Brain microvascular endothelial cell (primary cell): ENCODE measurements at regions not wholly inside any gene's neighbourhood (a gene's known extent, or its start where the extent isn't known, plus 50 kb on each side); places are given as distances from the start of the nearest gene placed in this dataset.
"Not testable (repeated sequence)": the region's sequence is repeated elsewhere in the genome, so short reads cannot be mapped to it uniquely, and the experiment has no call there.

Experiments
- DNase-seq: peaks from one replicate; pipeline ENCODE4 v3.0.0-alpha.2; 2020
- H3K27ac ChIP-seq: fragments of 250-450 bp; sonication (Bioruptor Pico); 2 replicates; pipeline ENCODE4 v1.5.1; 2020; ENCODE audit warnings: mild to moderate bottlenecking, moderate library complexity
- H3K27me3 ChIP-seq: fragments of 250-450 bp; sonication (Bioruptor Pico); replicated peaks from 2 replicates; pipeline ENCODE4 v1.5.1; 2020; ENCODE audit warnings: mild to moderate bottlenecking
- H3K36me3 ChIP-seq: fragments of 250-450 bp; sonication (Bioruptor Pico); replicated peaks from 2 replicates; pipeline ENCODE4 v1.5.1; 2020; ENCODE audit warnings: mild to moderate bottlenecking
- H3K4me3 ChIP-seq: 2 replicates; pipeline ENCODE4 v1.5.1; 2011; ENCODE audit warnings: low read depth, mild to moderate bottlenecking, control low read depth, low read length, moderate library complexity
- CTCF ChIP-seq: IDR thresholded peaks from 2 replicates; pipeline ENCODE4 v1.5.1; 2011; ENCODE audit warnings: low read depth, mild to moderate bottlenecking, moderate library complexity, low read length, control low read depth, inconsistent platforms; ENCODE audit errors: missing control alignments
- in situ Hi-C: cut with HindIII; loops from 2 replicates; pipeline ENCODE4 v1.10.0; 2017; ENCODE audit warnings: low sequenced_read_pairs, low pct_ligation_motif_present

- no peak overlapping the region for H3K4me3 ChIP-seq
- in situ Hi-C loops = no loop called here
- TF ChIP-seq CTCF = no peak
Measured at GRCh38 chr18:60191926-60192325, 180.6 kb downstream of the MC4R start.

GRCh38 chr18:60189856-60190255 lies 182.7 kb downstream of the MC4R start:
- in situ Hi-C loops = no loop called here

More at GRCh38 chr18:60191926-60192325, 180.6 kb downstream of the MC4R start:
- DNase-seq = no peak
- Histone ChIP-seq H3K27me3 (no peaks in the 10 kb centered on the region), H3K27ac (no peak overlapping the region), H3K36me3 (no peaks in the 10 kb centered on the region)

GRCh38 chr18:60188958-60189357 lies 183.6 kb downstream of the MC4R start:
- Histone ChIP-seq H3K27me3 (no peaks in the 10 kb centered on the region), H3K27ac (no peak overlapping the region), H3K36me3 (no peaks in the 10 kb centered on the region), H3K4me3 (no peak overlapping the region)
- TF ChIP-seq CTCF = no peak
- DNase-seq = no peak
- in situ Hi-C loops = no loop called here

More at GRCh38 chr18:60189856-60190255, 182.7 kb downstream of the MC4R start:
- Histone ChIP-seq H3K36me3 (no peaks in the 10 kb centered on the region), H3K27ac (no peak overlapping the region), H3K27me3 (no peaks in the 10 kb centered on the region), H3K4me3 (no peak overlapping the region)
- DNase-seq = no peak
- TF ChIP-seq CTCF = no peak

GRCh38 chr18:60182223-60182622 lies 190.4 kb downstream of the MC4R start:
- H3K4me3 ChIP-seq = no peak overlapping the region
- H3K27me3 ChIP-seq = no peaks in the 10 kb centered on the region
- H3K36me3 ChIP-seq = no peaks in the 10 kb centered on the region
- TF ChIP-seq CTCF = no peak
- DNase-seq = no peak
- in situ Hi-C loops = no loop called here
- no peak overlapping the region for H3K27ac ChIP-seq

GRCh38 chr18:60180671-60181070 lies 191.9 kb downstream of the MC4R start:
- Histone ChIP-seq H3K27ac (no peak overlapping the region), H3K36me3 (no peaks in the 10 kb centered on the region), H3K4me3 (no peak overlapping the region), H3K27me3 (no peaks in the 10 kb centered on the region)
- TF ChIP-seq CTCF = no peak
- no peak for DNase-seq
- in situ Hi-C loops = no loop called here

- in situ Hi-C loops, H3K27ac ChIP-seq, DNase-seq, H3K36me3 ChIP-seq, H3K27me3 ChIP-seq, H3K4me3 ChIP-seq: not testable (repeated sequence)
Measured at GRCh38 chr18:60178224-60178623, 194.4 kb downstream of the MC4R start.
